HL-60 (cell line): ENCODE measurements at regions not wholly inside any gene's neighbourhood (a gene's known extent, or its start where the extent isn't known, plus 50 kb on each side); places are given as distances from the start of the nearest gene placed in this dataset.

Experiments used
- GABPA ChIP-seq: IDR thresholded peaks from 2 replicates; pipeline ENCODE4 v1.6.1; 2012; ENCODE audit warnings: low read depth
- POLR2AphosphoS5 ChIP-seq: IDR thresholded peaks from 2 replicates; pipeline ENCODE4 v1.6.1; 2012; ENCODE audit warnings: low read depth
- REST ChIP-seq: IDR thresholded peaks from 2 replicates; pipeline ENCODE4 v1.6.1; 2012; ENCODE audit warnings: low read depth; ENCODE audit not compliant: insufficient replicate concordance
- SPI1 ChIP-seq: IDR thresholded peaks from 2 replicates; pipeline ENCODE4 v1.6.1; 2012; ENCODE audit warnings: low read depth, mild to moderate bottlenecking, borderline replicate concordance
- TF ChIP-seq, protein P1 (sequence below): IDR thresholded peaks from one replicate; pipeline ENCODE4 v1.5.1; 2011; ENCODE audit warnings: low read length, control low read depth, inconsistent platforms; ENCODE audit not compliant: insufficient read depth

GRCh38 chr4:13917015-13917414, 289.5 kb upstream of the BOD1L1 start:
- TF ChIP-seq GABPA (no peak), POLR2AphosphoS5 (no peak), REST (no peak), SPI1 (no peak)
- TF ChIP-seq, protein P1, sequence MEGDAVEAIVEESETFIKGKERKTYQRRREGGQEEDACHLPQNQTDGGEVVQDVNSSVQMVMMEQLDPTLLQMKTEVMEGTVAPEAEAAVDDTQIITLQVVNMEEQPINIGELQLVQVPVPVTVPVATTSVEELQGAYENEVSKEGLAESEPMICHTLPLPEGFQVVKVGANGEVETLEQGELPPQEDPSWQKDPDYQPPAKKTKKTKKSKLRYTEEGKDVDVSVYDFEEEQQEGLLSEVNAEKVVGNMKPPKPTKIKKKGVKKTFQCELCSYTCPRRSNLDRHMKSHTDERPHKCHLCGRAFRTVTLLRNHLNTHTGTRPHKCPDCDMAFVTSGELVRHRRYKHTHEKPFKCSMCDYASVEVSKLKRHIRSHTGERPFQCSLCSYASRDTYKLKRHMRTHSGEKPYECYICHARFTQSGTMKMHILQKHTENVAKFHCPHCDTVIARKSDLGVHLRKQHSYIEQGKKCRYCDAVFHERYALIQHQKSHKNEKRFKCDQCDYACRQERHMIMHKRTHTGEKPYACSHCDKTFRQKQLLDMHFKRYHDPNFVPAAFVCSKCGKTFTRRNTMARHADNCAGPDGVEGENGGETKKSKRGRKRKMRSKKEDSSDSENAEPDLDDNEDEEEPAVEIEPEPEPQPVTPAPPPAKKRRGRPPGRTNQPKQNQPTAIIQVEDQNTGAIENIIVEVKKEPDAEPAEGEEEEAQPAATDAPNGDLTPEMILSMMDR, result no peak
